Neuron (in vitro differentiated cells): ENCODE measurements at regions not wholly inside any gene's neighbourhood (a gene's known extent, or its start where the extent isn't known, plus 50 kb on each side); places are given as distances from the start of the nearest gene placed in this dataset.
"Not testable (repeated sequence)": the region's sequence is repeated elsewhere in the genome, so short reads cannot be mapped to it uniquely, and the experiment has no call there.

Experiments
- H2AFZ ChIP-seq: one replicate; pipeline ENCODE4 v1.6.1; 2013; ENCODE audit warnings: low read depth, mild to moderate bottlenecking, inconsistent platforms, low read length, moderate library complexity
- H3K27me3 ChIP-seq: one replicate; pipeline ENCODE4 v1.6.1; 2013; ENCODE audit warnings: low read length; ENCODE audit not compliant: insufficient read depth
- H3K36me3 ChIP-seq: one replicate; pipeline ENCODE4 v1.6.1; 2013; ENCODE audit warnings: low read length; ENCODE audit not compliant: insufficient read depth
- H3K4me1 ChIP-seq: one replicate; pipeline ENCODE4 v1.6.1; 2013; ENCODE audit warnings: low read length; ENCODE audit not compliant: insufficient read depth
- H3K4me3 ChIP-seq: 2 replicates; pipeline ENCODE4 v1.5.1; 2013; ENCODE audit warnings: mild to moderate bottlenecking, low read length, moderate library complexity
- H3K9me3 ChIP-seq: one replicate; pipeline ENCODE4 v1.6.1; 2013; ENCODE audit warnings: low read length

- H3K36me3 ChIP-seq, H2AFZ ChIP-seq, H3K9me3 ChIP-seq, H3K4me1 ChIP-seq, H3K4me3 ChIP-seq: not testable (repeated sequence)
- peaks cover 19% of the 10 kb centered on the region for H3K27me3 ChIP-seq
Measured at GRCh38 chr9:97215127-97215526, 92.3 kb upstream of the CCDC180 start.

- H3K9me3 ChIP-seq, H3K36me3 ChIP-seq, H3K4me3 ChIP-seq, H3K4me1 ChIP-seq, H2AFZ ChIP-seq: not testable (repeated sequence)
- H3K27me3 ChIP-seq, result peaks cover 14% of the 10 kb centered on the region
Measured at GRCh38 chr9:97214556-97214955, 92.9 kb upstream of the CCDC180 start.

GRCh38 chr9:97199683-97200082, 107.8 kb upstream of the CCDC180 start:
- H3K4me1 ChIP-seq, H3K27me3 ChIP-seq, H2AFZ ChIP-seq, H3K36me3 ChIP-seq, H3K9me3 ChIP-seq, H3K4me3 ChIP-seq: not testable (repeated sequence)

GRCh38 chr9:97193767-97194166, 113.7 kb upstream of the CCDC180 start:
- H3K4me1 ChIP-seq, H3K9me3 ChIP-seq, H3K36me3 ChIP-seq, H3K27me3 ChIP-seq, H3K4me3 ChIP-seq, H2AFZ ChIP-seq: not testable (repeated sequence)

- Histone ChIP-seq H3K4me3 (no peak overlapping the region), H3K9me3 (no peaks in the 10 kb centered on the region), H3K4me1 (no peaks in the 10 kb centered on the region), H3K36me3 (no peaks in the 10 kb centered on the region), H3K27me3 (no peaks in the 10 kb centered on the region), H2AFZ (no peak overlapping the region)
Measured at GRCh38 chr9:97188545-97188944, 118.9 kb upstream of the CCDC180 start.

- H3K4me1 ChIP-seq, H3K36me3 ChIP-seq, H2AFZ ChIP-seq, H3K9me3 ChIP-seq, H3K27me3 ChIP-seq, H3K4me3 ChIP-seq: not testable (repeated sequence)
Measured at GRCh38 chr9:97187706-97188105, 119.8 kb upstream of the CCDC180 start.

- Histone ChIP-seq H3K4me3 (no peak overlapping the region), H3K9me3 (no peaks in the 10 kb centered on the region), H3K27me3 (no peaks in the 10 kb centered on the region), H3K4me1 (no peaks in the 10 kb centered on the region), H2AFZ (no peak overlapping the region), H3K36me3 (no peaks in the 10 kb centered on the region)
Measured at GRCh38 chr9:97186493-97186892, 121.0 kb upstream of the CCDC180 start.

GRCh38 chr9:97182532-97182931, 124.9 kb upstream of the CCDC180 start:
- H3K4me1 ChIP-seq, H3K4me3 ChIP-seq, H3K36me3 ChIP-seq, H2AFZ ChIP-seq, H3K27me3 ChIP-seq, H3K9me3 ChIP-seq: not testable (repeated sequence)

GRCh38 chr9:97179616-97180015, 127.8 kb upstream of the CCDC180 start:
- H3K36me3 ChIP-seq, result no peaks in the 10 kb centered on the region
- no peaks in the 10 kb centered on the region for H3K27me3 ChIP-seq
- no peaks in the 10 kb centered on the region for H3K9me3 ChIP-seq
- no peaks in the 10 kb centered on the region for H3K4me1 ChIP-seq
- no peak overlapping the region for H2AFZ ChIP-seq
- H3K4me3 ChIP-seq, result no peak overlapping the region

GRCh38 chr9:97176206-97176605, 131.3 kb upstream of the CCDC180 start:
- Histone ChIP-seq H2AFZ (no peak overlapping the region), H3K4me3 (no peak overlapping the region), H3K4me1 (no peaks in the 10 kb centered on the region), H3K36me3 (no peaks in the 10 kb centered on the region), H3K9me3 (no peaks in the 10 kb centered on the region), H3K27me3 (no peaks in the 10 kb centered on the region)

- not testable (repeated sequence) for H3K36me3 ChIP-seq, H3K4me1 ChIP-seq, H2AFZ ChIP-seq, H3K9me3 ChIP-seq, H3K27me3 ChIP-seq, H3K4me3 ChIP-seq
Measured at GRCh38 chr9:97168174-97168573, 129.2 kb upstream of the CTSV start.

- H3K4me3 ChIP-seq, H3K27me3 ChIP-seq, H2AFZ ChIP-seq, H3K4me1 ChIP-seq, H3K36me3 ChIP-seq, H3K9me3 ChIP-seq: not testable (repeated sequence)
Measured at GRCh38 chr9:97166496-97167138, 127.7 kb upstream of the CTSV start.

GRCh38 chr9:97160255-97160654, 121.3 kb upstream of the CTSV start:
- no peaks in the 10 kb centered on the region for H3K9me3 ChIP-seq
- no peak overlapping the region for H2AFZ ChIP-seq
- no peak overlapping the region for H3K4me3 ChIP-seq
- no peaks in the 10 kb centered on the region for H3K36me3 ChIP-seq
- H3K27me3 ChIP-seq, result no peaks in the 10 kb centered on the region
- H3K4me1 ChIP-seq, result no peaks in the 10 kb centered on the region

- not testable (repeated sequence) for H3K36me3 ChIP-seq, H3K9me3 ChIP-seq, H3K27me3 ChIP-seq, H3K4me3 ChIP-seq, H2AFZ ChIP-seq, H3K4me1 ChIP-seq
Measured at GRCh38 chr9:97158722-97159121, 119.8 kb upstream of the CTSV start.
